OCI-LY7 (cell line): ENCODE measurements at regions not wholly inside any gene's neighbourhood (a gene's known extent, or its start where the extent isn't known, plus 50 kb on each side); places are given as distances from the start of the nearest gene placed in this dataset.

Source experiments
- EZH2phosphoT487 ChIP-seq: fragments of 200-600 bp; sonication (generic); IDR thresholded peaks from 2 replicates; pipeline ENCODE4 v1.6.1; 2018; ENCODE audit warnings: low read depth, borderline replicate concordance, mild to moderate bottlenecking, mixed run types, antibody characterized with exemption, low read length, moderate library complexity, mixed read lengths
- TF ChIP-seq, protein P1 (sequence below): fragments of 200-600 bp; sonication (generic); conservative IDR thresholded peaks from 2 replicates; pipeline ENCODE4 v1.5.1; 2014; ENCODE audit warnings: mild to moderate bottlenecking, antibody characterized with exemption, low read length, moderate library complexity, mixed read lengths

DNA sequence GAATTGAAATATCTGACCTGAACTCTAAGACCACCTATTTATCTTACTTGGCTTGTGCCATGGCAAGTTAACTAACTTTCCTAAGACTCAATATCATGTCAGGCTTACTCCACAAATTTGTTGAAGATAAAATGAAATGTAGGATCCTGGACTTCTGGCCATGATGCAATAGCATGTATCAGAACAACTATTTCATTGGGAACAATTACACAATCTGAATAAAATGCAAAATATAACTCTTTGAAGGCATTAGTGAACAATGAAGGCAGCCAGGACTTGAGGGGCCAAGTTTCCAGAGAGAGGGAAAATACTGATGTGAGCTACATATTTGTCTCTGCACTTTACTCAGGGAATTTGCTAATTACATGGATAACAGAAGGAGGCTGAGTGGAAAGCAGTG lies 476.5 kb upstream of the ACVR2A start:
- TF ChIP-seq, protein P1, sequence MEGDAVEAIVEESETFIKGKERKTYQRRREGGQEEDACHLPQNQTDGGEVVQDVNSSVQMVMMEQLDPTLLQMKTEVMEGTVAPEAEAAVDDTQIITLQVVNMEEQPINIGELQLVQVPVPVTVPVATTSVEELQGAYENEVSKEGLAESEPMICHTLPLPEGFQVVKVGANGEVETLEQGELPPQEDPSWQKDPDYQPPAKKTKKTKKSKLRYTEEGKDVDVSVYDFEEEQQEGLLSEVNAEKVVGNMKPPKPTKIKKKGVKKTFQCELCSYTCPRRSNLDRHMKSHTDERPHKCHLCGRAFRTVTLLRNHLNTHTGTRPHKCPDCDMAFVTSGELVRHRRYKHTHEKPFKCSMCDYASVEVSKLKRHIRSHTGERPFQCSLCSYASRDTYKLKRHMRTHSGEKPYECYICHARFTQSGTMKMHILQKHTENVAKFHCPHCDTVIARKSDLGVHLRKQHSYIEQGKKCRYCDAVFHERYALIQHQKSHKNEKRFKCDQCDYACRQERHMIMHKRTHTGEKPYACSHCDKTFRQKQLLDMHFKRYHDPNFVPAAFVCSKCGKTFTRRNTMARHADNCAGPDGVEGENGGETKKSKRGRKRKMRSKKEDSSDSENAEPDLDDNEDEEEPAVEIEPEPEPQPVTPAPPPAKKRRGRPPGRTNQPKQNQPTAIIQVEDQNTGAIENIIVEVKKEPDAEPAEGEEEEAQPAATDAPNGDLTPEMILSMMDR, result no peak
- no peak for TF ChIP-seq EZH2phosphoT487
